Kasumi-1 (cell line): ENCODE measurements at regions not wholly inside any gene's neighbourhood (a gene's known extent, or its start where the extent isn't known, plus 50 kb on each side); places are given as distances from the start of the nearest gene placed in this dataset.
"Not testable (repeated sequence)": the region's sequence is repeated elsewhere in the genome, so short reads cannot be mapped to it uniquely, and the experiment has no call there.

Source experiments
- DNase-seq, 2 experiments: peaks; one replicate each; lab custom pipeline; 2025; lab: John Stamatoyannopoulos, UW

GRCh38 chr14:84877061-84877460, 652.9 kb upstream of the FLRT2 start:
- DNase-seq: no peak

GRCh38 chr14:84882830-84883229, 647.1 kb upstream of the FLRT2 start:
- DNase-seq: no peak

DNA sequence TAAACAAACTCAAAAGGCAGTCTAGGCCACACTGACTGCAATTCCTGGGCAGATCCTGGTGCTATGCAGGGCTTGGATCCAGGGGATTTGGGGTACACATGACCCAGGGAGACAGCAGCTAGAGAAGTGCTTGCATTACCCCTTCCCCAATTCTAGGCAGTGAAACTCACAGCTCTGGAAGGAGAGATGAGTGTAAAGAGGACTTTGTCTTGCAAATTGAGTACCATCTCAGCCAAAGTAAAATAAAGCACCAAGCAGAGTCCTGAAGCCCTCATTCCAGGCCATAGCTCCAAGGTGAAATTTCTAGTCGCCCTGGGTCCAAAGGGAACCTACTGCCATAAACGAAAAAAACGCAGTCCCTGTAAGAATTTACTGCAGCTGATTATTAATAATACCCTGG, 644.9 kb upstream of the FLRT2 start:
- DNase-seq: no peak

- DNase-seq: no peak
Measured at GRCh38 chr14:84891404-84891803, 638.5 kb upstream of the FLRT2 start.

DNA sequence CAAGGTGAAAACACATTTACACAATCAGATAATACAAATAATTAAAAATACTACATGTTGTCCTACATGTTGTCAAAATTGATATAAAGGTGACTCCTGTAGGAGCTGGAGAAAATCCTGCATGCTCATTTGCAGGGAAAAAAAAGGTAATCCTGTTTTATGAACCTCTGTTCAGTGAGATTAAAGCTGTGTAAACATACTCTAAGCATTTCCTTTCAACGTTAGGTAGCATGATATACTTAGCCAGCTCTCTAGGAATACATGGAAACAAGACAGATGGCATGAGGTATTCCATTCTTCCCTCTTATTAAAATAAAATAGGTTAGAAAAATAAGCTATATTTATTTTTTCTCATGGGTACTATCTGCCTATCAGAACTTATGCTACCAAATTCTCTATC, 635.7 kb upstream of the FLRT2 start:
- DNase-seq: no peak

GRCh38 chr14:84922370-84922769, 607.6 kb upstream of the FLRT2 start:
- no peak for DNase-seq

DNA sequence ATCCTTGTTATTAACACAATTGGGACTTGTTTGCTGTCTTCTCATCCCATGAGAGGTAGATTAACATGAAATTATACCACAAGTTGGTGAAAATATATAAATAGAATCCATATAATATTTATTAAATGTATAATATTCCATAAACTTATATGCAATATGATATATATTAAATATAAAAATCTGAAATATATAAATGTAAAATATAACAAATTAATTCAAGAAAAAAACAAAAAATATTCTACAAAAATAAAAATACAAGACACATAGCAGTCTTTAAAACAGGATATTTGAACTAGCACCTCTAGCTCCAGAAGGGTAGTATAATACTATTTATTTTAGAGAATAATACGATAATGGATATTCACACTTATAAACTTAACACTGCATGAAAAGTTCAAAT, 603.3 kb upstream of the FLRT2 start:
- no peak for DNase-seq

DNA sequence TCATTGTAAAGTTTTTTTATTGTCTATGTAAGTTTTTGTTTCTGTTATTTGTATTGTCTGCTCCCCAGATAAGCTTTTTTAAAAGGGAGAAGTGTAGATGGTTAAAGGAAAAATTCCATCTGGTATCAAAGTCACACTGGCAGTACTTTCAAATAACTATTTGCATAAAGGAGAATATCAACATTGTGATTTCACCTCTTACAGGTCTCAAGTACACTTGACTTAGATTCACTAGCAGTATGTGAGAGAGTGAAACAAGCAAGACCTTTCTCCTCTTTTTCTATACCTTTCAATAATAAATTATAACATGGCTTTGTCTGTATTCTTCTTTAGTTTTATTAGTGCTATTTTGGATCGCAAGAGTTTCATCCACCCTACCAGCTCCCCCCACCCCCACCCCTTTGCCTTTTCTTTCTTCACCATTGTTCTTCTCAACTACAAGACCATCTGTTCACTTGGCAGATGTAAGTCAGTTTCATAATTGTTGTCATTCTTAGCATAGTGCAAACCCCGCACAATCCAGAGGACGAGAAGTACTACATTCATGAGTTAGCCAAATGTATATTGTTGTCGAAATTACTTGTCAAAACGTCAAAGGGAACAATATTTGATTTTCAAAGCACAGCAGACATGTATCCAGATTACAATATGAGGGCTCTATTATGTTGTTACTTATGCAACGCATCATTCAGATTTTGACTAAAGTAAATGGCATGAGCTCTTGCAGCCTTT, 602.7 kb upstream of the FLRT2 start:
- DNase-seq: no peak

GRCh38 chr14:84929086-84929485, 600.9 kb upstream of the FLRT2 start:
- DNase-seq: no peak

DNA sequence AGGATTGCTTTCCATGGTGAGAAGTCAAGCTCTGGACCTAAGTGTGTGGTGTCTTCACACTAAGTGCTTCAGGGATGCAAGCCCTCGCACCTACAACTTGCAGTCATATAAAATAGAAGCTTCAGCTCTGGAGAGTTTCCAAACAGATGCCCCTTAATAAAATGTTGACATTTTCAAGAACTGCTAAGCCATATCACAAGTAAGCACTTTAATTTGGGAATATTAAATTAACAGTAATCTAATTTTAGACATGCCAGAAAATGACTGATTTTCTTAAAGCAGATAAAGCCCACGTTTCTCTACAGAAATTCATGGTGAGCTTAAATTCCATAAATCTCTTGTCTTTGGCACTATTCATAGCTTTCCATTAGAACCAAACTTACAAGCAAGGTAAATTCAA, 600.1 kb upstream of the FLRT2 start:
- DNase-seq: no peak

DNA sequence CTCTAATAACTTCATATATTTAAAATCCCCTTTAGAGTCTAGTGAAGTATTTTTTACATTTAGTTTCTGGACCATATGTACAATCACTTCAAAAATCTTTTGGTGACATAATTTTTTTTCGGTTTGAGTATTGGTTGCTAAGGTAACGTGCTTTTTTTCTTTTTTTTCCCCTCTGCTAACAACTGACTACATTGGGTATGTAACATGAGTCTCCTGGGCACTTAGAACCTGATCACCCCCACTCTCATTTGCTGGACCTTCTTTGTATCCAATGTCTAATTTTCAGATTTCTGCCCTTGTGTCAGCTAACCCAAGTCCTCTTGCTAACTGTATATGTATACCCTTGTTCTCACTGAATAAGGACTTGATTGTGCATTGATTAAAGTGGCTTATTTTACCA, 592.9 kb upstream of the FLRT2 start:
- no peak for DNase-seq

GRCh38 chr14:84937449-84937848, 592.5 kb upstream of the FLRT2 start:
- no peak for DNase-seq

GRCh38 chr14:84944901-84945300, 585.0 kb upstream of the FLRT2 start:
- not testable (repeated sequence) for DNase-seq

- DNase-seq: no peak
Measured at GRCh38 chr14:84959851-84960520, 570.0 kb upstream of the FLRT2 start.

GRCh38 chr14:84961637-84962036, 568.3 kb upstream of the FLRT2 start:
- no peak for DNase-seq

- DNase-seq: no peak
Measured at GRCh38 chr14:84963518-84963917, 566.4 kb upstream of the FLRT2 start.

GRCh38 chr14:84965279-84965678, 564.7 kb upstream of the FLRT2 start:
- no peak for DNase-seq

- no peak for DNase-seq
Measured at GRCh38 chr14:84969501-84969900, 560.4 kb upstream of the FLRT2 start.

DNA sequence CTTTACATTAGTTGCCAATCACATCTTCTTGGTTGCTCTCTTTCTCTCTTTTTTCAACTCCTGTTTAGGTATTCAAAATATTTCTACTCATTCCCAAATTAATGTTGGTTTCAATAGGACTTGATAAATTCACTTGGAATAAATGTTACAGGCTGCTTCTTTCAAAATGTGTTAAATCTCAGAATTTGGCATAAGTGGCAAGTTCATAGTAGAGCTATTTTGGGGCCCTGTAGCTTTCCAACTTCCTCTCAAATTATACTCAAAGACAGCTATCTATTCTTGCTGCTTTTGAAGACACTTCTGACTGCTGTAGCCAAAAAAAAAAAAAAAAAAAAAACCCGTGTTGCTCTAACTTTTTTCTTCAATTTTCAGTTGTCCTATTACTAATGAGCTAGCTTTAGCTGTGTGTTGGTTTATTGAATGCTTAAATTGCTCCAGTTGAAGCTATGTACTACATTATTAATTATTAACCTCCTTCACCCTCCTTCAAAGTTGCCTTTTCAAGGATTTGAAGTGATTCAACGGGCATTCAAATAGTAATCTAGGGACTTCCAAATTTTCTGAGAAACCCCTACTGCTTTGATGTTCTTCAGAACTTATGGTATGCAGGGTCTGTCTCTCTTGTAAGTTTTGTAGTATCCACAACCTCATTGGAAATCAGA, 554.6 kb upstream of the FLRT2 start:
- DNase-seq: no peak

DNA sequence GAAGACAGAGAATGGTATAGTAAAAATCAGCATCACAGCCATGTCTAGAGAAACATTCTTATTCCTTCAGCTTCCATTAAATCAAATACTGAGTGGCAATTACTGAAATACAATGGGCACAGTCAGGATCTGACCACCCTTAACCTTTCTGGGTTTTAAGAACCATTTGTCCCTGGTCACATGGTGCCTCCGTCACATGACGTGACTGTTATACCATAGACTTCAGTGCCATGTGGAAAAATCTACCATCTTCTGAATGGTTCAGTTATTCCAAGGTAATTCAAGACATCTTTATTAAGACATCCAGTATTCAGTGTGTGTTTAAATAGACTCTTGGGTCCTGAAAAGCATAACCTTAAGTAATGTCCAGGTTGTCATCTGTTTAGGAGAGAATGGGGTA, 553.1 kb upstream of the FLRT2 start:
- DNase-seq: no peak

- no peak for DNase-seq
Measured at GRCh38 chr14:84987042-84987441, 542.9 kb upstream of the FLRT2 start.

DNA sequence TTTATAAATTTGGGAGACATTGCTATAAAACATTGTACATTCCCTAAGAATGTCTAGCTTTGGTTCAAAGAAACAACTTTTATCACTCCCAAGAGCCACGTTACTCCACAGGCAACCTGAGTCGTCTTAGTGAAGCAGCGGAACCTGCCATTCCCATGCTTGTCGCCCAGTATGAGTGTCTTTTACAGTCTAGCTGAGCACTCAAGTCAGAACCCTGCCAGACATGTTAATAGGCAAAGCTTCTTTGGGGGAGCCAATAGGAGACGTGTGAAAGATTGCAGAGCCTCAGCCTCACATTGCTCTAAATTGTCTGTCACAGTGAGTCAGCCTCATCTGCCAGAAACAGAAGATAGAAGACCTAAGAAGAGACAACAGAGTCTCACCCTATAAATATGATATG, 541.6 kb upstream of the FLRT2 start:
- DNase-seq: no peak

- DNase-seq: no peak
Measured at GRCh38 chr14:84991021-84991420, 538.9 kb upstream of the FLRT2 start.
